Ishikawa (cell line): ENCODE measurements at regions not wholly inside any gene's neighbourhood (a gene's known extent, or its start where the extent isn't known, plus 50 kb on each side); places are given as distances from the start of the nearest gene placed in this dataset.

Source experiments
- CEBPB ChIP-seq: IDR thresholded peaks from 2 replicates; pipeline ENCODE4 v1.6.1; 2012
- CREB1 ChIP-seq: IDR thresholded peaks from 2 replicates; pipeline ENCODE4 v1.6.1; 2012; ENCODE audit warnings: low read depth
- EGR1 ChIP-seq: IDR thresholded peaks from 2 replicates; pipeline ENCODE4 v1.6.1; 2012
- EP300 ChIP-seq: IDR thresholded peaks from 2 replicates; pipeline ENCODE4 v1.6.1; 2012; ENCODE audit warnings: borderline replicate concordance
- FOXM1 ChIP-seq: IDR thresholded peaks from 2 replicates; pipeline ENCODE4 v1.6.1; 2012; ENCODE audit warnings: low read depth, borderline replicate concordance
- NFIC ChIP-seq: IDR thresholded peaks from 2 replicates; pipeline ENCODE4 v1.6.1; 2012
- RAD21 ChIP-seq: IDR thresholded peaks from 2 replicates; pipeline ENCODE4 v1.6.1; 2012; ENCODE audit warnings: low read depth
- TAF1 ChIP-seq: IDR thresholded peaks from 2 replicates; pipeline ENCODE4 v1.6.1; 2012; ENCODE audit warnings: low read depth, mild to moderate bottlenecking
- TCF12 ChIP-seq: IDR thresholded peaks from 2 replicates; pipeline ENCODE4 v1.6.1; 2012; ENCODE audit warnings: low read depth
- YY1 ChIP-seq: IDR thresholded peaks from 2 replicates; pipeline ENCODE4 v1.6.1; 2012; ENCODE audit warnings: low read depth
- ZBTB7A ChIP-seq: IDR thresholded peaks from 2 replicates; pipeline ENCODE4 v1.6.1; 2012; ENCODE audit warnings: low read depth
- TF ChIP-seq, protein P1 (sequence below): IDR thresholded peaks from 2 replicates; pipeline ENCODE4 v1.6.1; 2012; ENCODE audit warnings: low read depth, mild to moderate bottlenecking
- TF ChIP-seq, protein P2 (sequence below): IDR thresholded peaks from 2 replicates; pipeline ENCODE4 v1.6.1; 2012

DNA sequence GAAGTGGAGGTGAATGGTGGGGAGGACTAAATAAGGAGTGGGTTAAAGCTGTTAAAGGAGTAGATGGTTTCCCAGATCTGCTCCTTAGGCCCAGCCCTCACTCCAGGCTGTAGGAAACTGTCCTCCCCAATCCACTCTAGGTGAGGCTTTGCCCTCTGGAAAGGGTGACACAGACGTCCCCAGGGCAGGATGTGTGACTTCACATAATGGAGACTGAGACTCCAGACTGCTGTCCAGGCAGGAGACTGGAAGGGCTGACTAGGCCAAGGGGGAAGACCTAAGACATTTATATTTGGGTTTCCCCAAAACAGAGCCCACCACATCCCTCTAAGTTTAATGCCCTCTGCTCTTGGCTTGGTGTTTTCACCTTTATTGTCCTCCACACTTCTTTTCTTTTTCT is 488.5 kb downstream of the SHQ1 start:
- TF ChIP-seq CEBPB: no peak
- no peak for TF ChIP-seq EGR1
- TF ChIP-seq EP300: no peak
- no peak for TF ChIP-seq TAF1
- no peak for TF ChIP-seq CREB1
- no peak for TF ChIP-seq FOXM1
- TF ChIP-seq, protein P1, sequence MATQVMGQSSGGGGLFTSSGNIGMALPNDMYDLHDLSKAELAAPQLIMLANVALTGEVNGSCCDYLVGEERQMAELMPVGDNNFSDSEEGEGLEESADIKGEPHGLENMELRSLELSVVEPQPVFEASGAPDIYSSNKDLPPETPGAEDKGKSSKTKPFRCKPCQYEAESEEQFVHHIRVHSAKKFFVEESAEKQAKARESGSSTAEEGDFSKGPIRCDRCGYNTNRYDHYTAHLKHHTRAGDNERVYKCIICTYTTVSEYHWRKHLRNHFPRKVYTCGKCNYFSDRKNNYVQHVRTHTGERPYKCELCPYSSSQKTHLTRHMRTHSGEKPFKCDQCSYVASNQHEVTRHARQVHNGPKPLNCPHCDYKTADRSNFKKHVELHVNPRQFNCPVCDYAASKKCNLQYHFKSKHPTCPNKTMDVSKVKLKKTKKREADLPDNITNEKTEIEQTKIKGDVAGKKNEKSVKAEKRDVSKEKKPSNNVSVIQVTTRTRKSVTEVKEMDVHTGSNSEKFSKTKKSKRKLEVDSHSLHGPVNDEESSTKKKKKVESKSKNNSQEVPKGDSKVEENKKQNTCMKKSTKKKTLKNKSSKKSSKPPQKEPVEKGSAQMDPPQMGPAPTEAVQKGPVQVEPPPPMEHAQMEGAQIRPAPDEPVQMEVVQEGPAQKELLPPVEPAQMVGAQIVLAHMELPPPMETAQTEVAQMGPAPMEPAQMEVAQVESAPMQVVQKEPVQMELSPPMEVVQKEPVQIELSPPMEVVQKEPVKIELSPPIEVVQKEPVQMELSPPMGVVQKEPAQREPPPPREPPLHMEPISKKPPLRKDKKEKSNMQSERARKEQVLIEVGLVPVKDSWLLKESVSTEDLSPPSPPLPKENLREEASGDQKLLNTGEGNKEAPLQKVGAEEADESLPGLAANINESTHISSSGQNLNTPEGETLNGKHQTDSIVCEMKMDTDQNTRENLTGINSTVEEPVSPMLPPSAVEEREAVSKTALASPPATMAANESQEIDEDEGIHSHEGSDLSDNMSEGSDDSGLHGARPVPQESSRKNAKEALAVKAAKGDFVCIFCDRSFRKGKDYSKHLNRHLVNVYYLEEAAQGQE: no peak
- TF ChIP-seq RAD21: no peak
- no peak for TF ChIP-seq NFIC
- TF ChIP-seq, protein P2, sequence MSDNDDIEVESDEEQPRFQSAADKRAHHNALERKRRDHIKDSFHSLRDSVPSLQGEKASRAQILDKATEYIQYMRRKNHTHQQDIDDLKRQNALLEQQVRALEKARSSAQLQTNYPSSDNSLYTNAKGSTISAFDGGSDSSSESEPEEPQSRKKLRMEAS: no peak
- TF ChIP-seq TCF12: no peak
- no peak for TF ChIP-seq YY1
- no peak for TF ChIP-seq ZBTB7A
